ENCODE measurements at regions not wholly inside any gene's neighbourhood (a gene's known extent, or its start where the extent isn't known, plus 50 kb on each side); places are given as distances from the start of the nearest gene placed in this dataset.

GRCh38 chr6:67722861-67723261 is 912.2 kb upstream of the ADGRB3 start:
- FAIRE-seq = no peak

GRCh38 chr6:67717281-67717680 is 917.8 kb upstream of the ADGRB3 start:
- no peak for FAIRE-seq

- no peak for FAIRE-seq
Observed at GRCh38 chr6:67706388-67706787, 928.7 kb upstream of the ADGRB3 start.

- FAIRE-seq = no peak
Observed at GRCh38 chr6:67698534-67698933, 936.5 kb upstream of the ADGRB3 start.

GRCh38 chr6:67694127-67694526 is 941.0 kb upstream of the ADGRB3 start:
- FAIRE-seq = no peak

- FAIRE-seq = no peak
Observed at GRCh38 chr6:67689329-67689728, 945.8 kb upstream of the ADGRB3 start.

GRCh38 chr6:67687396-67687795 is 947.7 kb upstream of the ADGRB3 start:
- FAIRE-seq = no peak

- peak; percentile 82 for FAIRE-seq
Observed at GRCh38 chr6:67686225-67686624, 948.9 kb upstream of the ADGRB3 start.

GRCh38 chr6:67683960-67684359 is 951.1 kb upstream of the ADGRB3 start:
- no peak for FAIRE-seq

- FAIRE-seq = no peak
Observed at GRCh38 chr6:67680297-67680932, 954.7 kb upstream of the ADGRB3 start.

GRCh38 chr6:67679566-67680296 is 955.4 kb upstream of the ADGRB3 start:
- FAIRE-seq = no peak

GRCh38 chr6:67676892-67677291 is 958.2 kb upstream of the ADGRB3 start:
- no peak for FAIRE-seq

- FAIRE-seq = no peak
Observed at GRCh38 chr6:67667637-67668422, 967.3 kb upstream of the ADGRB3 start.

- no peak for FAIRE-seq
Observed at GRCh38 chr6:67666177-67666964, 968.7 kb upstream of the ADGRB3 start.

GRCh38 chr6:67664942-67665341 is 970.1 kb upstream of the ADGRB3 start:
- peak; percentile 29 for FAIRE-seq

- no peak for FAIRE-seq
Observed at GRCh38 chr6:67663105-67663895, 971.8 kb upstream of the ADGRB3 start.

GRCh38 chr6:67653561-67653960 is 981.5 kb upstream of the ADGRB3 start:
- no peak for FAIRE-seq

GRCh38 chr6:67646550-67646949 is 988.5 kb upstream of the ADGRB3 start:
- FAIRE-seq = no peak

- no peak for FAIRE-seq
Observed at GRCh38 chr6:67643281-67643680, 991.8 kb upstream of the ADGRB3 start.

GRCh38 chr6:67642582-67642981 is 992.5 kb upstream of the ADGRB3 start:
- no peak for FAIRE-seq

- FAIRE-seq = no peak
Observed at GRCh38 chr6:67640484-67640883, 994.6 kb upstream of the ADGRB3 start.

- FAIRE-seq = no peak
Observed at GRCh38 chr6:67639161-67639560, 995.9 kb upstream of the ADGRB3 start.

All from A204.1 (cell line).